HG02870 (cell line): ENCODE measurements at regions not wholly inside any gene's neighbourhood (a gene's known extent, or its start where the extent isn't known, plus 50 kb on each side); places are given as distances from the start of the nearest gene placed in this dataset.
"Not testable (repeated sequence)": the region's sequence is repeated elsewhere in the genome, so short reads cannot be mapped to it uniquely, and the experiment has no call there.

Experiments used
- ATAC-seq: cut with Tn5 transposase; IDR thresholded peaks from one replicate; pipeline ENCODE4 v1.9.1; 2021; ENCODE audit warnings: mild to moderate bottlenecking, moderate library complexity; ENCODE audit not compliant: unreplicated experiment

DNA sequence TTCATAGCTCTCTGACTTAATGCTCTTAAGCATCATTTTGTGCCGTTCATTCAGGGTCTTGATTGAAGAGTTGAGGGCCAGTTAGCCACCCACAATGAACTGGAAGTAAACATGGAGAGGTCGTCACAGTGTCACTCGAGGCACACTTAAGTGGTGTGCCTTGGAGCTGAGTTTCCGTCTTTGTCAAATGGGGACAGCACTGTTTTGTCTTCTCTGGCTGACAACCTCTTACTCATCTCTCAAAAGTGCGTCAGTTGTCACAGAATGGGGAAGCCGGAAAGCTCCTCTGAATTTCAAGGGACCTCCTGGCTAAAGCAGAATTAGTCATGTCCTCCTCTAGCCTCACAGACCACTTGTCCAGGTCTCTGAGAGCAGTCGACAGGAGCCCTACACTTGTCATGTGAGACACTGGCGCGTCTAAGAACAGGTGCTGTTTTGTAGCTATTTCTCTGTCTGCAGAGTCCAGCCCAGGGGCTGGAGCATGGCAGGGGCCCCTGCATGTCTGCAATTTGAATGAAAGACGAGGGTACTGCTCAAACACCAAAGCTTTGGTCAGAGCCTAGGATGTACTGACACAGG is 231.5 kb downstream of the NPIPA7 start:
- ATAC-seq, result not testable (repeated sequence)

DNA sequence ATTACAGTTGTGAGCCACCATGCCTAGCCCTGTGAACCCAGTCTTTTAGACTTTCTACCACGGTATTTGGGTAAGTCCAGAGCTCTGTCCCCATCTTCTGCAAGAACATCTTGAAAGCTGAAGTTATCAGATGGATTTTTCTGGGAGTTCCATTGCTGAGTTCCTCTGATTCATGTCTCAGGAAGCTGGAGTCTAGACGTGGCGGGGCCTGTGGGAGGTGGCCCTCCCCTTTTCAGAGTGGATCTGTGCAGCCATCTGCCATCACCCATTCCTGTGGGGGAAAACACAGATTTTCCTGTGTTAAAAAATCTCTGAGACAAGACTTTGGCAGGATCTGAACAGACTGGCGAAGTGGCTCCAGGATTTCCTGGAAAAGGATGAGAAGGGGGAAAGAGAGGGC is 234.3 kb downstream of the NPIPA7 start:
- ATAC-seq, result not testable (repeated sequence)

DNA sequence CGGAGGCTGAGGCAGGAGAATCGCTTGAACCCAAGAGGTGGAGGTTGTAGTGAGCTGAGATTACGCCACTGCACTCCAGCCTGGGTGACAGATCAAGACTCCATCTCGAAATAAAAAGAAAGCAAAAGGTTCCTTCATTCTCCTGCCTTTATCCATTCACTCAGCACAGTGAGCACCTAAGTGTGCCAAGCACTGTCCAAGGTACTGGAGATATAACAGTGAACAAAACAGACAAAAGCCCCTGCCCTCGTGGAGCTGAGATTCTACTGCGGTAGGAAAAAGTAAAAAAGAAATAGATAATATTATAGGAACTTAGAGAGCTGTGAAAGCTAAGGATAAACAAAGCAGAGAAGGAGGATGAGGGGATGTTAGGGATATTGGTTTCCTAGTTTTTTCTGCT is 235.5 kb downstream of the NPIPA7 start:
- not testable (repeated sequence) for ATAC-seq

DNA sequence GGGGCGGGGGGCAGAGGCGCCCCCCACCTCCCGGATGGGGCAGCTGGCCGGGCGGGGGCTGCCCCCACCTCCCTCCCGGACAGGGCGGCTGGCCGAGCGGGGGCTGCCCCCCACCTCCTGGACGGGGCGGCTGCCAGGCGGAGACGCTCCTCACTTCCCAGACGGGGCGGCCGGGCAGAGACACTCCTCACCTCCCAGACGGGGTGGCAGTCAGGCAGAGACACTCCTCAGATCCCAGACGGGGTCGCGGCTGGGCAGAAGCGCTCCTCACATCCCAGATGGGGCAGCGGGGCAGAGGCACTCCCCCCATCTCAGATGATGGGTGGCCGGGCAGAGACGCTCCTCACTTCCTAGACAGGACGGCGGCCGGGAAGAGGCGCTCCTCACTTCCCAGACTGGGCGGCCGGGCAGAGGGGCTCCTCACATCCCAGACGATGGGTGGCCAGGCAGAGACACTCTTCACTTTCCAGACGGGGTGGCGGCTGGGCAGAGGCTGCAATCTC is 240.1 kb downstream of the NPIPA7 start:
- not testable (repeated sequence) for ATAC-seq

DNA sequence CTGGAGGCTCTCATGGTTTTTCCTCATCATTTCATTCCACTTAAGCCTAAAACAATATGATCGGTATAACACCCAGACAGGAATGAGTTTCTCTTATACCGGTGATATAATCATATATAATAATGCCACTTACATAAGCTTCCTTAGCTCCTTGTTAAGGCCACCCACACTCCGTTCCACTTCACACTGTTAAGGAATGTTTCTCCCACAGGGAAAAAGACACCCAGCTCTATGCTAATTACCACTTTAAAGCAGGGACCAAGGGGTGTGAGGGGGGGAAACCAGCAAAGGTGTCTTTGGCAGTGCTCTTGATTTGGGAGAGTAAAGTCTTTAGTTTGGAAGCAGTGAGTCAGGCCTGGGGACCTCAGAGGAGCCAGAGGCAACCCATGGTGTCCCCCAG is 245.4 kb downstream of the NPIPA7 start:
- not testable (repeated sequence) for ATAC-seq

GRCh38 chr16:16625140-16625539 is 246.2 kb downstream of the NPIPA7 start:
- ATAC-seq, result not testable (repeated sequence)

DNA sequence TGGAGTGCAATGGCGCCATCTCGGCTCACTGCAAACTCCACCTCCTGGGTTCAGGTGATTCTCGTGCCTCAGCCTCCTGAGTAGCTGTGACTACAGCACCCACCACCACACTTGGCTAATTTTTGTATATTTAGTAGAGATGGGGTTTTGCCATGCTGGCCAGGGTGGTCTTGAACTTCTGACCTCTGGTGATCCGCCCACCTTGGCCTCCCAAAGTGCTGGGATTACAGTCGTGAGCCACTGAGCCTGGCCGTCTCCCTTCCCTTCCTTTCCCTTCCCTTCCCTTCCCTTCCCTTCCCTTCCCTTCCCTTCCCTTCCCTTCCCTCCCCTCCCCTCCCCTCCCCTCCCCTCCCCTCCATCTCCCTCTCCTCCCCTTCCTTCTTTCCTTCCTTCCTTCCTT is 248.9 kb downstream of the NPIPA7 start:
- ATAC-seq, result not testable (repeated sequence)

DNA sequence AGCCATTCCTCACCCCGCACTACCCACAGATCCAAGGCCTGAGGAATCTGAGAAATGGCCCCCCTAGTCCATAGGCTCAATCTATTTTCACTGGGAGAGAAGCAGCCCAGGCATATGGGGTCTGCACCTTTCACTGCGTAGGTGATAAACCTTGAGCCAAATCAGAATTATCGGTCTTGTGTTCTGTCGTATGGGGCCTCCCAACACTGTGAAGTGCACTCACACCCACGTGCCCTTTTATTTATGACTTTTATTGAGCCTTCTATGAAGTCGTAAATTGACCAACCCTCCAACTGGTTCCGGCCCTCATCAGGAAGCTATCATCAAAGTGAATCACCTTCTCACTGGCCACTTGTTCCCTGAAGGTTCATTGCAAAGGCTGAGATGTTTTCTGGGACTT is 259.3 kb downstream of the NPIPA7 start:
- not testable (repeated sequence) for ATAC-seq

- not testable (repeated sequence) for ATAC-seq
These were observed 259.8 kb downstream of the NPIPA7 start for GRCh38 chr16:16638714-16639113.

DNA sequence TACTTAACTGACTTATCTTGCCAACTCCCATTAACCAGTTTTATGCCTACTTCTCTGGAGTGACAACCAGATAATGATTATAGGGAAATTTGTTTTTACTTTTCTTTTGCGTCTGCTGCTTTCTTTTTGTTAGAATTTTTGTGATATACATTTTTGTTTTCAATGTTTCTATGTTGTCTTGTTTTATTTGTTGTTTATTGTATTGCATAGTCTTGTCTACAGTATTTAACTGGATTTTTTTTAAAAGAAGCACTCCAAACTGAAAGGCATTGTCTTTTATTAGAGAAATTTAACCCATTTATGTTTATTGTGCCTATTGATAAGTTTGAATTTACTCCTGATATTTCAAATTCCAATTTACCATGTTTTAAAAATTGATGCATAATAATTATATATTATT is 264.9 kb downstream of the NPIPA7 start:
- ATAC-seq, result not testable (repeated sequence)

- not testable (repeated sequence) for ATAC-seq
These were observed 269.1 kb downstream of the NPIPA7 start for GRCh38 chr16:16648002-16648401.

GRCh38 chr16:16672180-16672812 is 293.4 kb downstream of the NPIPA7 start:
- ATAC-seq, result not testable (repeated sequence)

DNA sequence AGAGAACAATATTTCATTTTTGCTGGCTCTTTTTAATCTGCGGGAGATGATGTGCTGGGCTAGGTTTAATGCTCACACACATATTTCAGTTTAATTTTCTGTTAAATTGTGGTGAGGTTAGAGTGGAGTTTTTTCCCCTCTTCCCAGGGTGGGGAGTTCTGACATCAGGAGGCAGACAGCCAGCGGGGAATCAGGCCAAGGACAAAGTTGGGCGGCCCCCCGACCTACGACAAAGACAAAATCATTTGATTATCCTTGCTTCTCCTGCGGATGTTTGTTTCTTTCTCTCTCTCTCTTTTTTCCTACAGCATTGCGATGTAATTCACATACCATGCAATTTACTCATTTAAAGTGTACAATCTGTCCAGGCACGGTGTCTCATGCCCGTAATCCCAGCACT is 295.9 kb downstream of the NPIPA7 start:
- not testable (repeated sequence) for ATAC-seq

DNA sequence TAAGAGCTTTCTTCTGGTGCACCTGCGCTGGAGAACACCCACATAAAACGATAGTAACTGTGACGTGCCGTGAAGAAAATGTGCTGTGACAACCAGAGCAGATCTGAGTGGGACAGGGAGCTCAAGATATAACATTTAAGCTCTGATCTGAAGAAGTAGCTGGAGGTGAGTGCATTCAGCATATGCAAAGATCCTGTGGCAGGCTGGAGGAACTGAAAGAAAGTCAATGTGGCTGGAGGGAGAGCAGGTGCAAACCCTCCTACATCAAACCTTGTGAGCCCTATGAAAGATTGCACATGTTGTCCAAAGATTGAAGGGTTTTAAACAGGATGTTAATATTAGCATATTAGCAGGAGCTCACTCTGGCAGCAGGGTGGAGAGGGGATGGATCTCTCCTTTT is 342.9 kb downstream of the NPIPA7 start:
- not testable (repeated sequence) for ATAC-seq

GRCh38 chr16:16722666-16723065 is 343.7 kb downstream of the NPIPA7 start:
- ATAC-seq, result not testable (repeated sequence)

DNA sequence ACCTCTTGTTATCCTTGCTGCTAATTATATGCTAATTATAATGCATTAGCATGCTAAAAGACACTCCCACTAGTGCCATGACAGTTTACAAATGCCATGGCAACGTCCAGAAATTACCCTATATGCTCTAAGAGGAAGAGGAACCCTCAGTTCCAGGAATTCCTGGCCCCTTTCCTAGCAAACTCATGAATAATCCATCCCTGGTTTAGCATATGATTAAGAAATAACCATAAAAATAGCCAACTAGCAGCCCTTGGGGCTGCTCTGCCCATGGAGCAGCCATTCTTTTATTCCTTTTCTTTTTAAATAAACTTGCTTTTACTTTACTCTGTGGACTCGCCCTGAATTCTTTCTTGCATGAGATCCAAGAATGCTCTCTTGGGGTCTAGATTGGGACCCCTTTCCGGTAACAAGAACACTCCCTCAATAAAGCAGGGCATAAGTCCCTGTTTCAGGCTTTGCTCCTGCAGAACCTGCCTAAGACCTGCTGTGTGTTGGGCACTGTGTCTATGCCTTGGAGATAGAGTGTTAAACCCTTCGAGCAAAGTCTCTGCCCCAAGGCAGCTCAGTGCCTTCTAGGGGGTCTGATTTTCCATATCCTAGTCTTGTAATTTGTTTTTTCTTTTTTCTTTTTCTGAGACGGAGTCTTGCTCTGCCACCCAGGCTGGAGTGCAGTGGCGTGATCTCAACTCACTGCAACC is 345.0 kb downstream of the NPIPA7 start:
- not testable (repeated sequence) for ATAC-seq

DNA sequence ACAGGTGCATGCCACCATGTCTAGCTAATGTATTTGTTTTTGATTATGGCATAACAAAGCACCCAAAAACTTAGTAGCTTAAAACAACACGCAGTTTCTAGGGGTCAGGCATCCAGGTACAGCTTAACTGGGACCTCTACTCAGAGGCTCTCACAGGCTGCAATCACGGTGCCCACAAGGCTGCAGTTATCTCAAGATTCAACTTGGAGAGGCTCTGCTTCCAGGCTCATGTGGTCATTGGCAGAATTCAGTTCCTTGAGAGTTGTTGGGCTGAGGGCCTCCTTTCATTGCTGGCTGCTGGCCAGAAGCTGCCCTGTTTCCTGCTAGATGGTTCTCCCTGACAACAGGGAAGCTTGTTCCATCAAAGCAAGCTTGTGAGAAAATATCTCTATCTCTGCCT is 348.1 kb downstream of the NPIPA7 start:
- not testable (repeated sequence) for ATAC-seq

DNA sequence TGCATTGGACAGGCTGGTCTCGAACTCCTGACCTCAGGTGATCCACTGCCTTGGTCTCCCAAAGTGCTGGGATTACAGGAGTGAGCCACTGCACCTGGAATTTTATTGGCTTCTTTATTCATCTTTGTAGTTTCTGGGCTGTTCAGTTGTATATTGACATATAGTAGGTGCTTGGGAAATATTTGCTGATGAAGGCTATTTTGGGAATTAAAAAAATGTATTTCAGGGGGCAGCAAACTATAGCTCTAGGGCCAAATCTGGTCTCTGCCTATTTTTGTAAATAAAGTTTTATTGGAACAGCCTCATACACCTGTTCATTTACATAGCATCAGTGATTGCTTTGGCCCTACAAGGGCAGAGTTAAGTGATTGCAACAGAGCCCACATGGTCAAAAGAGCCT is 363.6 kb downstream of the NPIPA7 start:
- ATAC-seq, result not testable (repeated sequence)

- ATAC-seq, result not testable (repeated sequence)
These were observed 376.2 kb downstream of the NPIPA7 start for GRCh38 chr16:16754992-16755667.

DNA sequence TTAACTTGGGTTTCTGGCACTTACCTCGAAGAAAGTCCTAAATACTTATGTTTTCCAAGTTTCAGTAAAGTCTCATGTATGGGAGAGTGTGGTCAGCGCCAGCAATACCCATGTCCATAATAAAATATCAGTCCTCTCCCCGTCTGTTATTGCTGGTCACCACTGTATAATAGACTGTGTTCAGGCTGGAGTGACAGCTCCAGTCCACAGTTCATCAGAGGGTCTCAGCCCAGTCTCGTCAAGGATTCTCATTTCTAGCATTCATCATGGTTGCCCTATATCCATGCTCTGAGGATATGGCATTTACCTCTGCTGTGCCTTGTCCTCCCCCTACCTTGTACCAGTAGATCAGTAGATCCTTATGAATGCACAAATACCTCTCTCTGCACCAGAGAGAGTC is 384.5 kb downstream of the NPIPA7 start:
- no peak for ATAC-seq

DNA sequence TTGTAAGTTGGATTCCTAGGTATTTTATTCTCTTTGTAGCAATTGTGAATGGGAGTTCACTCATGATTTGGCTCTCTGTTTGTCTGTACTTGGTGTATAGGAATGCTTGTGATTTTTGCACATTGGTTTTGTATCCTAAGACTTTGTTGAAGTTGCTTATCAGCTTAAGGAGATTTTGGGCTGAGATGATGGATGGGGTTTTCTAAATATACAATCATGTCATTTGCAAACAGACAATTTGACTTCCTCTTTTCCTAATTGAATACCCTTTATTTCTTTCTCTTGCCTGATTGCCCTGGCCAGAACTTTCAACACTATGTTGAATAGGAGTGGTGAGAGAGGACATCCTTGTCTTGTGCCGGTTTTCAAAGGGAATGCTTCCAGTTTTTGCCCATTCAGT is 391.8 kb downstream of the NPIPA7 start:
- not testable (repeated sequence) for ATAC-seq
